ENCODE measurements at regions not wholly inside any gene's neighbourhood (a gene's known extent, or its start where the extent isn't known, plus 50 kb on each side); places are given as distances from the start of the nearest gene placed in this dataset.

DNA sequence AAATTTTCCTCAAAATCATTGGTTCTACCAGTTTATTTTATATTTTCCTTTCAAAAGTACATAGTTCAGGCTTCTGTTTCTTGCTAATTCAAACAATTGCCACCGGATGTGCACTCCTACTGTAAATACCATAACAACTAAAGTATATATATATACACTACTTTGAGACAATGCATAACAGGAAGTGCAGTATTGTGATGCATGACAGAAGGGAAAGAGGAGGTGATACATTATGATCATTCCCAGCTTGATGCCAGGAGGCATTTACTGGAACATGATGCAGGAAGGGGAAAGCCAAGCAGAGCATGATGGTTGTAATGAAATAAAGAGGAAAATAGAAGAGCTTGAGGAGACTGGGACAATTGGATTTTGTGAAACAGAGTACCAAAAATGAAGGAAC, 215.2 kb upstream of the NT5C1B start:
- Histone ChIP-seq H4K20me1 (ENCODE audit: control insufficient read depth, extremely low read depth, insufficient read depth, low read length) (no peaks in the 10 kb centered on the region), H3K4me3 (ENCODE audit: control insufficient read depth in 2 of 3, extremely low read depth in 1 of 3, insufficient read depth in 2 of 3, low read depth in 1 of 3, low read length in 3 of 3) (no peak overlapping the region), H3K36me3 (ENCODE audit: control insufficient read depth in 2 of 2, extremely low read depth in 1 of 2, insufficient read depth in 2 of 2, low read length in 2 of 2) (no peaks in the 10 kb centered on the region), H3K27me3 (ENCODE audit: control insufficient read depth, extremely low read depth, insufficient read depth, low read length) (no peaks in the 10 kb centered on the region), H3K9me3 (ENCODE audit: control insufficient read depth, low read depth, low read length) (no peaks in the 10 kb centered on the region), H2AFZ (ENCODE audit: control insufficient read depth, low read length) (no peak overlapping the region), H3K27ac (ENCODE audit: control insufficient read depth, insufficient read depth, low read length) (no peak overlapping the region), H3K4me2 (ENCODE audit: control insufficient read depth, extremely low read depth, insufficient read depth, low read depth, low read length) (no peak overlapping the region), H3K79me2 (ENCODE audit: control insufficient read depth, insufficient read depth, low read length) (no peaks in the 10 kb centered on the region), H3K9ac (ENCODE audit: control insufficient read depth, extremely low read depth, insufficient read depth, low read length) (no peak overlapping the region), H3K9me1 (ENCODE audit: control insufficient read depth, extremely low read depth, insufficient read depth, low read length) (no peaks in the 10 kb centered on the region), H3K4me1 (ENCODE audit: control insufficient read depth, extremely low read depth, insufficient read depth, low read length) (no peaks in the 10 kb centered on the region)
- FAIRE-seq = no peak
- dilution Hi-C loops (cut with MboI; ENCODE audit: extremely low pct_ligation_motif_present, low sequenced_read_pairs) = no loop called here
- DNase-seq (ENCODE audit: low read depth, low spot score) = no peak
- no peak for TF ChIP-seq EZH2 (IDR thresholded peaks at IDR 0.05; ENCODE audit: low read length)
- TF ChIP-seq, protein P1, sequence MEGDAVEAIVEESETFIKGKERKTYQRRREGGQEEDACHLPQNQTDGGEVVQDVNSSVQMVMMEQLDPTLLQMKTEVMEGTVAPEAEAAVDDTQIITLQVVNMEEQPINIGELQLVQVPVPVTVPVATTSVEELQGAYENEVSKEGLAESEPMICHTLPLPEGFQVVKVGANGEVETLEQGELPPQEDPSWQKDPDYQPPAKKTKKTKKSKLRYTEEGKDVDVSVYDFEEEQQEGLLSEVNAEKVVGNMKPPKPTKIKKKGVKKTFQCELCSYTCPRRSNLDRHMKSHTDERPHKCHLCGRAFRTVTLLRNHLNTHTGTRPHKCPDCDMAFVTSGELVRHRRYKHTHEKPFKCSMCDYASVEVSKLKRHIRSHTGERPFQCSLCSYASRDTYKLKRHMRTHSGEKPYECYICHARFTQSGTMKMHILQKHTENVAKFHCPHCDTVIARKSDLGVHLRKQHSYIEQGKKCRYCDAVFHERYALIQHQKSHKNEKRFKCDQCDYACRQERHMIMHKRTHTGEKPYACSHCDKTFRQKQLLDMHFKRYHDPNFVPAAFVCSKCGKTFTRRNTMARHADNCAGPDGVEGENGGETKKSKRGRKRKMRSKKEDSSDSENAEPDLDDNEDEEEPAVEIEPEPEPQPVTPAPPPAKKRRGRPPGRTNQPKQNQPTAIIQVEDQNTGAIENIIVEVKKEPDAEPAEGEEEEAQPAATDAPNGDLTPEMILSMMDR (optimal IDR thresholded peaks at IDR 0.05 in 1 of 3, IDR thresholded peaks at IDR 0.05 in 1 of 3, conservative IDR thresholded peaks at IDR 0.05 in 1 of 3; ENCODE audit: extremely low read depth in 1 of 3, insufficient read depth in 2 of 3, low read length in 3 of 3) = no peak

DNA sequence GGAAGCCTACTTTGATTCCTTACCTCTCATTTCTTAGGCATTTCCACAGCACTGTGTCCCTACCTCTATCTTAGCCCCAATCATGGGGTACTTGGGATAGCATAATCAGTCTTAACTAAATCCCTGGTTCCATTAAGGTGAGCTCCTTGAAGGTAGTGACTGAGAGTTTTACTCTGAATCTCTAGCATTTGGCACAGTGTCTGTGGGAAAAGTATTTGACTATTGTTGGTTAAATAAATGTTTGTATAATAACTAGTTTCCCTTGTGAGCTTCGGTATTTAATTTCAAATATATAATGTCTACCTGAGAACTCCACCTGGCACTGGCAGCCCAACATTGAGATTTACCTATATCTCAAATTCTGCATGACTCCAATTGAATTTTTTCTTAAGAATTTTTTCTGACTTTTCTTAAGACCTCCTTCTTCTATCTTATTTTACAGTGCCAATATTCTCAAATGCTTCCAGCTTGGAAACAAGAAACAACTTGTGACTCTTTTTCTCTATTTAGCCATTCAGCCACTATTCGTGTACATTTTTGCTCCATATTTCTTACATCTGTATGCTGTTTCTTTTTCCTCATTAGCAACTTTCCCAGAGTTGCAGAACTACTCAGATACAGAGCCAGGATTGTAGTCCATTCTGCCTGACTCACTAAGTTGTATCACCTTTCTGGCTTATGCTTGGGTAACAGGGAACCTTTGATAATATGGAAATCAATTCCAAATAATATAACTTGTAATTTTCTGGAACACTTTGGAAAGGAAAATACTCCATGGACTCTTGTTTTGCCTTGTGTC, 214.0 kb upstream of the NT5C1B start:
- no peak overlapping the region for H3K4me2 ChIP-seq (ENCODE audit: control insufficient read depth, extremely low read depth, insufficient read depth, low read depth, low read length)
- no peaks in the 10 kb centered on the region for H3K27me3 ChIP-seq (ENCODE audit: control insufficient read depth, extremely low read depth, insufficient read depth, low read length)
- H3K4me3 ChIP-seq (ENCODE audit: control insufficient read depth in 2 of 3, extremely low read depth in 1 of 3, insufficient read depth in 2 of 3, low read depth in 1 of 3, low read length in 3 of 3) = no peak overlapping the region
- no peak overlapping the region for H2AFZ ChIP-seq (ENCODE audit: control insufficient read depth, low read length)
- H3K36me3 ChIP-seq (ENCODE audit: control insufficient read depth in 2 of 2, extremely low read depth in 1 of 2, insufficient read depth in 2 of 2, low read length in 2 of 2) = no peaks in the 10 kb centered on the region
- H3K9me1 ChIP-seq (ENCODE audit: control insufficient read depth, extremely low read depth, insufficient read depth, low read length) = no peaks in the 10 kb centered on the region
- FAIRE-seq (no peak), DNase-seq (ENCODE audit: low read depth, low spot score) (no peak)
- TF ChIP-seq, protein P1 (optimal IDR thresholded peaks at IDR 0.05 in 1 of 3, IDR thresholded peaks at IDR 0.05 in 1 of 3, conservative IDR thresholded peaks at IDR 0.05 in 1 of 3; ENCODE audit: extremely low read depth in 1 of 3, insufficient read depth in 2 of 3, low read length in 3 of 3) = no peak
- no peak for TF ChIP-seq EZH2 (IDR thresholded peaks at IDR 0.05; ENCODE audit: low read length)
- H3K4me1 ChIP-seq (ENCODE audit: control insufficient read depth, extremely low read depth, insufficient read depth, low read length) = no peaks in the 10 kb centered on the region
- no peaks in the 10 kb centered on the region for H3K9me3 ChIP-seq (ENCODE audit: control insufficient read depth, low read depth, low read length)
- dilution Hi-C loops (cut with MboI; ENCODE audit: extremely low pct_ligation_motif_present, low sequenced_read_pairs) = no loop called here
- H3K9ac ChIP-seq (ENCODE audit: control insufficient read depth, extremely low read depth, insufficient read depth, low read length) = no peak overlapping the region
- no peaks in the 10 kb centered on the region for H4K20me1 ChIP-seq (ENCODE audit: control insufficient read depth, extremely low read depth, insufficient read depth, low read length)
- no peak overlapping the region for H3K27ac ChIP-seq (ENCODE audit: control insufficient read depth, insufficient read depth, low read length)
- H3K79me2 ChIP-seq (ENCODE audit: control insufficient read depth, insufficient read depth, low read length) = no peaks in the 10 kb centered on the region

All from keratinocyte (primary cell).